Transverse colon (tissue), 4 donors: ENCODE measurements at regions not wholly inside any gene's neighbourhood (a gene's known extent, or its start where the extent isn't known, plus 50 kb on each side); places are given as distances from the start of the nearest gene placed in this dataset.

Experiments
- EP300 ChIP-seq: sonication (generic); formaldehyde crosslinking; IDR thresholded peaks from one replicate; pipeline ENCODE4 v1.6.1; 2017; ENCODE audit warnings: antibody characterized with exemption, low read depth
- POLR2A ChIP-seq: fragments of 450-650 bp; IDR thresholded peaks from one replicate; pipeline ENCODE4 v1.6.1; 2016; ENCODE audit warnings: antibody characterized with exemption, mild to moderate bottlenecking, moderate library complexity
- POLR2AphosphoS5 ChIP-seq, 3 donors: sonication (generic); formaldehyde crosslinking; IDR thresholded peaks; one replicate each; pipeline ENCODE4 v1.6.1; 2016; ENCODE audit warnings: antibody characterized with exemption in 3 of 3
- TF ChIP-seq, protein P1 (sequence below), 5 experiments: fragments of 200-600 bp in 3 of 5; fragments of 450-650 bp in 2 of 5; sonication (generic) in 3 of 5; IDR thresholded peaks; 1 replicate in 2 of 5; 2 replicates in 3 of 5; pipeline ENCODE4 v1.5.1; 2016 to 2017; ENCODE audit warnings: antibody characterized with exemption in 5 of 5, inconsistent platforms in 3 of 5, mild to moderate bottlenecking in 2 of 5, moderate library complexity in 1 of 5

DNA sequence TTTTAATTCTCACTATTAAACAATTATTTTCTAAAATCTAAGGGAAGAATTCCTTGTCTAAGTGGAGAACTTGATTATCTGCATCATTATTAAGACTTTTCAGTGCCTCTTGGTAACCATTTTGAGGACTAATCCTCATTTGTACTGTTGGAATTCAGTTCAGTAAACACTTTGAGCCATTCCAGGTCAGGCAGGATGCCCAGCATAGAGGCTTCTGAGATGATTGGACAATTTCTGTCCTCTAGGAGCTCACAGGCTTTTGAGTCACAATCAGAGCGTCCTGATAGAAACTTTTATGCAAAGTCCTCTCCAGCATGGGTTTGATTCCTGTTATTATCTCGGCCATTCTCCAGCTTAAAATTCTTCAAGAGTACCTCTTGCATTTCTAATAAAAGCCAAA, 1304.6 kb downstream of the EPHA7 start:
- TF ChIP-seq, protein P1, sequence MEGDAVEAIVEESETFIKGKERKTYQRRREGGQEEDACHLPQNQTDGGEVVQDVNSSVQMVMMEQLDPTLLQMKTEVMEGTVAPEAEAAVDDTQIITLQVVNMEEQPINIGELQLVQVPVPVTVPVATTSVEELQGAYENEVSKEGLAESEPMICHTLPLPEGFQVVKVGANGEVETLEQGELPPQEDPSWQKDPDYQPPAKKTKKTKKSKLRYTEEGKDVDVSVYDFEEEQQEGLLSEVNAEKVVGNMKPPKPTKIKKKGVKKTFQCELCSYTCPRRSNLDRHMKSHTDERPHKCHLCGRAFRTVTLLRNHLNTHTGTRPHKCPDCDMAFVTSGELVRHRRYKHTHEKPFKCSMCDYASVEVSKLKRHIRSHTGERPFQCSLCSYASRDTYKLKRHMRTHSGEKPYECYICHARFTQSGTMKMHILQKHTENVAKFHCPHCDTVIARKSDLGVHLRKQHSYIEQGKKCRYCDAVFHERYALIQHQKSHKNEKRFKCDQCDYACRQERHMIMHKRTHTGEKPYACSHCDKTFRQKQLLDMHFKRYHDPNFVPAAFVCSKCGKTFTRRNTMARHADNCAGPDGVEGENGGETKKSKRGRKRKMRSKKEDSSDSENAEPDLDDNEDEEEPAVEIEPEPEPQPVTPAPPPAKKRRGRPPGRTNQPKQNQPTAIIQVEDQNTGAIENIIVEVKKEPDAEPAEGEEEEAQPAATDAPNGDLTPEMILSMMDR (IDR thresholded peaks at IDR 0.05): no peak
- TF ChIP-seq POLR2A: no peak
- TF ChIP-seq POLR2AphosphoS5 (IDR thresholded peaks at IDR 0.05): no peak
- TF ChIP-seq EP300: no peak
